ENCODE measurements at regions not wholly inside any gene's neighbourhood (a gene's known extent, or its start where the extent isn't known, plus 50 kb on each side); places are given as distances from the start of the nearest gene placed in this dataset.

DNA sequence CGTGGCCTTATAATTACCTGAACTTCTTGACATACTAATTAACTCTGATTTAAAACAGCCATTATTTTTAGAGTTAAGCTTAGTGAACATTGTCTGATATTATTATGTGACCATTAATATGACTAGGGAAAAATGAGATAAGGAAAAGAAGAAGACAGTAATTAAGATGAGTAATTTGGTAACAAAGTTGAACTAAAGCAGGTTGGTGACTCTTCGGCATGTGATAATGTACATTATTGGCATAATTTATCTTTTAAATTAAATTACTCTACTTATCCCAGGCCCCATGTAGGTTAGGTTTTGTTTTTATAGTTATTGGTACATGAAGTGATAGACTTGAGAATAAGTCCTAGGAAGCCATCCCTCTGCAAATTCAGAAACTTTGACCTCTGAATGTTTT is 249.7 kb upstream of the CFAP20DC start:
- H3K4me1 ChIP-seq (ENCODE audit: control insufficient read depth in 1 of 2, low read depth in 2 of 2), result no peaks in the 10 kb centered on the region
- no peaks in the 10 kb centered on the region for H3K36me3 ChIP-seq
- H3K4me3 ChIP-seq, result no peak overlapping the region
- no peak overlapping the region for H3K27ac ChIP-seq
- ATAC-seq (ENCODE audit: insufficient number of reproducible peaks, low FRiP score, low read depth), result no peak
- TF ChIP-seq, protein P1, sequence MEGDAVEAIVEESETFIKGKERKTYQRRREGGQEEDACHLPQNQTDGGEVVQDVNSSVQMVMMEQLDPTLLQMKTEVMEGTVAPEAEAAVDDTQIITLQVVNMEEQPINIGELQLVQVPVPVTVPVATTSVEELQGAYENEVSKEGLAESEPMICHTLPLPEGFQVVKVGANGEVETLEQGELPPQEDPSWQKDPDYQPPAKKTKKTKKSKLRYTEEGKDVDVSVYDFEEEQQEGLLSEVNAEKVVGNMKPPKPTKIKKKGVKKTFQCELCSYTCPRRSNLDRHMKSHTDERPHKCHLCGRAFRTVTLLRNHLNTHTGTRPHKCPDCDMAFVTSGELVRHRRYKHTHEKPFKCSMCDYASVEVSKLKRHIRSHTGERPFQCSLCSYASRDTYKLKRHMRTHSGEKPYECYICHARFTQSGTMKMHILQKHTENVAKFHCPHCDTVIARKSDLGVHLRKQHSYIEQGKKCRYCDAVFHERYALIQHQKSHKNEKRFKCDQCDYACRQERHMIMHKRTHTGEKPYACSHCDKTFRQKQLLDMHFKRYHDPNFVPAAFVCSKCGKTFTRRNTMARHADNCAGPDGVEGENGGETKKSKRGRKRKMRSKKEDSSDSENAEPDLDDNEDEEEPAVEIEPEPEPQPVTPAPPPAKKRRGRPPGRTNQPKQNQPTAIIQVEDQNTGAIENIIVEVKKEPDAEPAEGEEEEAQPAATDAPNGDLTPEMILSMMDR (IDR thresholded peaks at IDR 0.05), result no peak
- DNase-seq (ENCODE audit: low spot score), result no peak
- no peaks in the 10 kb centered on the region for H3K27me3 ChIP-seq (replicated peaks; ENCODE audit: insufficient read depth)
- H3K9me3 ChIP-seq, result no peaks in the 10 kb centered on the region

DNA sequence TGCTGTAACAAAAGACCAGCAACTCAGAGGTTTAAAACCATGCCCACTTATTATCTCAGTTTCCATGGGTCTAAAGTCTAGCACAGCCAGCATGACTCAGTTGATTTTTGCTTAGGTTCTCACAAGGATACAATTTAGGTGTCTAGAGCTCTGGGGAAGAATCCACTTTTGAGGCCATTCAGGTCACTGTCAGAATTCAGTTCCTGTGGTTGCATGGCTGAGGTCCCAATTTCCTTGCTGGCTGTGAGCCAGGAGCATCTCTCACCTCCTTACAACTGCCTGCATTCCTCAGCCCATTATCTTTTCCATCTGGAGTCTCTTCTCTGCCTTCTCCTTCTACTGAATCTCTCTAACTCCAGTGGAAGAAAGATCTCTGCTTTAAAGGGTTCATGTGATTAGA is 240.5 kb upstream of the CFAP20DC start:
- H3K27me3 ChIP-seq (replicated peaks; ENCODE audit: insufficient read depth), result no peaks in the 10 kb centered on the region
- H3K4me3 ChIP-seq, result no peak overlapping the region
- ATAC-seq (ENCODE audit: insufficient number of reproducible peaks, low FRiP score, low read depth) (no peak), DNase-seq (ENCODE audit: low spot score) (no peak)
- TF ChIP-seq, protein P1 (IDR thresholded peaks at IDR 0.05), result no peak
- no peaks in the 10 kb centered on the region for H3K4me1 ChIP-seq (ENCODE audit: control insufficient read depth in 1 of 2, low read depth in 2 of 2)
- H3K27ac ChIP-seq, result no peak overlapping the region
- no peaks in the 10 kb centered on the region for H3K9me3 ChIP-seq
- H3K36me3 ChIP-seq, result no peaks in the 10 kb centered on the region

DNA sequence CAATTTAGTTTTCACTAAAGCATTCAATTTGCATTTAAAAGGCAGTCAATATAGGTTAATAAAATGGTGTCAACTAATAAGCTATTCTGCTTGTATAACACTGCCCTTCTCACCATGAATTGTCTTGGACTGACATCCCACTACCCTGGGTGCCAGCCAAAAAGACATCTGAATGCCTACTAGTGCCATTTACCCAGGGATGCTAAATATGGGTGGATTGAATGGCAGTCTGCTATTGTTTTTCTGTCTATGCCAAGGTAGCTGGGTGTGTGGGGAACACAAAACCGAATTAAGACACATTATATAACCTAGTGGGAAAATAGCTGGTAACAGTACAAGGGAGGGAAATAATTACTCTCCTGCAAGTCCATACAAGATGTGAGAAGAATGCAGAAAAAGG is 240.0 kb upstream of the CFAP20DC start:
- Histone ChIP-seq H3K27ac (no peak overlapping the region), H3K27me3 (replicated peaks; ENCODE audit: insufficient read depth) (no peaks in the 10 kb centered on the region), H3K36me3 (no peaks in the 10 kb centered on the region), H3K4me3 (no peak overlapping the region), H3K9me3 (no peaks in the 10 kb centered on the region), H3K4me1 (ENCODE audit: control insufficient read depth in 1 of 2, low read depth in 2 of 2) (no peaks in the 10 kb centered on the region)
- DNase-seq (ENCODE audit: low spot score) (no peak), ATAC-seq (ENCODE audit: insufficient number of reproducible peaks, low FRiP score, low read depth) (no peak)
- TF ChIP-seq, protein P1 (IDR thresholded peaks at IDR 0.05), result no peak

DNA sequence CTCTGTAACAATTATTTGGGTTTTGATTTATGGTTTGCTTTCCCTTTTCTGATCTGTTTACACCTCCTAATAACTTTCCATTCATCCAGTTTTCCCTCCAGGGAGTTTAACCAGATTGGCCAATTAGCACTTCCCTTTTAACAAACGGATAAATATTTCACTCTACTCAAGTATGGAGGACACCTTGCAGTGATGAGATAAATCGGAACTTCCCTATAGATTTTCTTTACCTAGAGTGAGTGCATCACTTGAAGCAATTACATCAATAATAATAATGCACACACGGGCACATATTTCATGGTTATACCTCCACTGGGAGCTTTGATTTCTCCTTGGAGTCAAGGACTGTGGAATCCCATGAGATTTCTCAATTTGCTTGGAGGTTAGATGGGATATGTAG is 239.1 kb upstream of the CFAP20DC start:
- no peaks in the 10 kb centered on the region for H3K36me3 ChIP-seq
- no peaks in the 10 kb centered on the region for H3K27me3 ChIP-seq (replicated peaks; ENCODE audit: insufficient read depth)
- no peaks in the 10 kb centered on the region for H3K9me3 ChIP-seq
- H3K27ac ChIP-seq, result no peak overlapping the region
- H3K4me1 ChIP-seq (ENCODE audit: control insufficient read depth in 1 of 2, low read depth in 2 of 2), result no peaks in the 10 kb centered on the region
- no peak for DNase-seq (ENCODE audit: low spot score)
- TF ChIP-seq, protein P1 (IDR thresholded peaks at IDR 0.05), result no peak
- no peak for ATAC-seq (ENCODE audit: insufficient number of reproducible peaks, low FRiP score, low read depth)
- no peak overlapping the region for H3K4me3 ChIP-seq

DNA sequence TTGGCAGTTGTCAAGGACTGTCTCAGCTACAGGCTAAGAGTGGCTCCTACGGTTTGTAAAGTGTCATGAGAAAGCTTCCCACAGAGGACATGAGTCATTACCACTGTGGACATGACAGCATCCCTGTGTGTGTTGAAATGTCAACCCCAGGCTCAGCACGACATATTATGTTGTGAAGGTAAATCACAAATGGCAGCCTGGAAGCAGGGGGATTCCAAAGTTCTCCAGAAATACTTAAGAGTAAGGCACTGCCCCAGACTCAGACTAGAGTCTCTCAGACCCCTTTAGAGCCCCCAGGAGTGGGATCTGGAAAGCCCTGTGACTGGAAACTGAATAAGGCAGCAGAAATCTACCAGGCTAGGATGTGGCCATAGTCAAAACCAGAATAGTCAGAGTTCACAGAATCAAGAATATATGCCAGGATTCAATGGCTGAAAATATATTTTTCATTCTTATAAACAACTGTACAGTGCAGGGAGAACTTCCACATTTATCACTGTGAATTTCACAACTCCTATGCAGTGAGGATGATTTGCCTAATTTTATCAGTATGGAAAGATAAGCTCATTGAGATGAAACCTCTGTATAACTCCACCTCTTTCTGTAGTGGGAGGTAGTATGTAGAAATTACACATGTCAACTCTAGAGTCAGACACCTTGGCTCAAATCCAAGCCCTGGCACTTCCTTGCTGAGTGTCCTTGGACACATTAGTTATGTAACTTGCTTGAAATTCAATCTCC is 237.1 kb upstream of the CFAP20DC start:
- ATAC-seq (ENCODE audit: insufficient number of reproducible peaks, low FRiP score, low read depth) (no peak), DNase-seq (ENCODE audit: low spot score) (no peak)
- TF ChIP-seq, protein P1 (IDR thresholded peaks at IDR 0.05), result no peak
- no peaks in the 10 kb centered on the region for H3K27me3 ChIP-seq (replicated peaks; ENCODE audit: insufficient read depth)
- no peak overlapping the region for H3K27ac ChIP-seq
- H3K36me3 ChIP-seq, result no peaks in the 10 kb centered on the region
- H3K9me3 ChIP-seq, result no peaks in the 10 kb centered on the region
- no peak overlapping the region for H3K4me3 ChIP-seq
- no peaks in the 10 kb centered on the region for H3K4me1 ChIP-seq (ENCODE audit: control insufficient read depth in 1 of 2, low read depth in 2 of 2)
